OCI-LY1 (cell line): ENCODE measurements at regions not wholly inside any gene's neighbourhood (a gene's known extent, or its start where the extent isn't known, plus 50 kb on each side); places are given as distances from the start of the nearest gene placed in this dataset.

Experiments used
- H2AFZ ChIP-seq: fragments of 200-600 bp; sonication (generic), shearing (Covaris generic); 2 replicates; pipeline ENCODE4 v1.6.0; 2014; ENCODE audit warnings: antibody characterized with exemption, mild to moderate bottlenecking, low read length
- H3F3A ChIP-seq: fragments of 200-600 bp; sonication (generic), shearing (Covaris generic); 2 replicates; pipeline ENCODE4 v1.6.0; 2014; ENCODE audit warnings: mild to moderate bottlenecking, antibody characterized with exemption, low read length, moderate library complexity; ENCODE audit not compliant: insufficient read depth
- H3K27ac ChIP-seq: fragments of 200-600 bp; sonication (generic); 2 replicates; pipeline ENCODE4 v1.5.1; 2014; ENCODE audit warnings: low read length, mixed run types, mild to moderate bottlenecking, low read depth; ENCODE audit not compliant: poor library complexity, severe bottlenecking
- H3K27me3 ChIP-seq: fragments of 200-600 bp; sonication (generic); 2 replicates; pipeline ENCODE4 v1.6.0; 2014; ENCODE audit warnings: antibody characterized with exemption, mild to moderate bottlenecking, low read length, moderate library complexity; ENCODE audit not compliant: insufficient read depth
- H3K36me3 ChIP-seq: fragments of 200-600 bp; sonication (generic); 2 replicates; pipeline ENCODE4 v1.6.1; 2014; ENCODE audit warnings: mild to moderate bottlenecking, antibody characterized with exemption, low read length, moderate library complexity, mixed read lengths; ENCODE audit not compliant: insufficient read depth
- H3K4me1 ChIP-seq: fragments of 200-600 bp; sonication (generic); 2 replicates; pipeline ENCODE4 v1.5.1; 2014; ENCODE audit warnings: mild to moderate bottlenecking, low read length, moderate library complexity; ENCODE audit not compliant: insufficient read depth, severe bottlenecking
- H3K4me2 ChIP-seq: fragments of 200-600 bp; sonication (generic), shearing (Covaris generic); 2 replicates; pipeline ENCODE4 v1.6.1; 2014; ENCODE audit warnings: low read length
- H3K4me3 ChIP-seq: fragments of 200-600 bp; sonication (generic); 2 replicates; pipeline ENCODE4 v1.5.1; 2014; ENCODE audit warnings: low read length, low read depth, mild to moderate bottlenecking, mixed read lengths; ENCODE audit not compliant: poor library complexity, severe bottlenecking
- H3K79me2 ChIP-seq: fragments of 200-600 bp; shearing (Covaris generic); 2 replicates; pipeline ENCODE4 v1.6.1; 2016; ENCODE audit warnings: mixed run types, low read length, mixed read lengths; ENCODE audit not compliant: insufficient read depth
- H3K9ac ChIP-seq: fragments of 200-600 bp; sonication (generic), shearing (Covaris generic); 2 replicates; pipeline ENCODE4 v1.6.1; 2014; ENCODE audit warnings: mild to moderate bottlenecking, low read length, mixed read lengths
- H3K9me2 ChIP-seq: fragments of 200-600 bp; sonication (generic), shearing (Covaris generic); 2 replicates; pipeline ENCODE4 v1.6.1; 2014; ENCODE audit warnings: low read depth, mild to moderate bottlenecking, low read length, mixed read lengths
- H3K9me3 ChIP-seq: fragments of 200-600 bp; shearing (Covaris generic); 2 replicates; pipeline ENCODE4 v1.6.1; 2014; ENCODE audit warnings: low read length, mixed read lengths
- H4K20me1 ChIP-seq: fragments of 200-600 bp; sonication (generic), shearing (Covaris generic); 2 replicates; pipeline ENCODE4 v1.6.0; 2016; ENCODE audit warnings: mild to moderate bottlenecking, low read length; ENCODE audit not compliant: insufficient read depth
- EZH2 ChIP-seq: fragments of 200-600 bp; sonication (generic), shearing (Covaris generic); IDR thresholded peaks from 2 replicates; pipeline ENCODE4 v1.8.0; 2017; ENCODE audit warnings: borderline replicate concordance, mixed run types, mild to moderate bottlenecking, antibody characterized with exemption, low read length, moderate library complexity, mixed read lengths
- TF ChIP-seq, protein P1 (sequence below): fragments of 200-600 bp; sonication (generic), shearing (Covaris generic); IDR thresholded peaks from 2 replicates; pipeline ENCODE4 v1.5.1; 2017; ENCODE audit warnings: mild to moderate bottlenecking, antibody characterized with exemption, low read length, moderate library complexity, mixed read lengths

- Histone ChIP-seq H3K4me1 (no peaks in the 10 kb centered on the region), H3F3A (no peaks in the 10 kb centered on the region), H3K27ac (no peak overlapping the region), H3K4me3 (no peak overlapping the region), H3K4me2 (no peak overlapping the region), H3K9me3 (no peaks in the 10 kb centered on the region), H4K20me1 (no peaks in the 10 kb centered on the region), H2AFZ (no peak overlapping the region), H3K9ac (no peak overlapping the region), H3K27me3 (no peaks in the 10 kb centered on the region), H3K79me2 (no peaks in the 10 kb centered on the region), H3K9me2 (no peaks in the 10 kb centered on the region), H3K36me3 (no peaks in the 10 kb centered on the region)
- TF ChIP-seq, protein P1, sequence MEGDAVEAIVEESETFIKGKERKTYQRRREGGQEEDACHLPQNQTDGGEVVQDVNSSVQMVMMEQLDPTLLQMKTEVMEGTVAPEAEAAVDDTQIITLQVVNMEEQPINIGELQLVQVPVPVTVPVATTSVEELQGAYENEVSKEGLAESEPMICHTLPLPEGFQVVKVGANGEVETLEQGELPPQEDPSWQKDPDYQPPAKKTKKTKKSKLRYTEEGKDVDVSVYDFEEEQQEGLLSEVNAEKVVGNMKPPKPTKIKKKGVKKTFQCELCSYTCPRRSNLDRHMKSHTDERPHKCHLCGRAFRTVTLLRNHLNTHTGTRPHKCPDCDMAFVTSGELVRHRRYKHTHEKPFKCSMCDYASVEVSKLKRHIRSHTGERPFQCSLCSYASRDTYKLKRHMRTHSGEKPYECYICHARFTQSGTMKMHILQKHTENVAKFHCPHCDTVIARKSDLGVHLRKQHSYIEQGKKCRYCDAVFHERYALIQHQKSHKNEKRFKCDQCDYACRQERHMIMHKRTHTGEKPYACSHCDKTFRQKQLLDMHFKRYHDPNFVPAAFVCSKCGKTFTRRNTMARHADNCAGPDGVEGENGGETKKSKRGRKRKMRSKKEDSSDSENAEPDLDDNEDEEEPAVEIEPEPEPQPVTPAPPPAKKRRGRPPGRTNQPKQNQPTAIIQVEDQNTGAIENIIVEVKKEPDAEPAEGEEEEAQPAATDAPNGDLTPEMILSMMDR, result no peak
- no peak for TF ChIP-seq EZH2
Observed at GRCh38 chr3:34377961-34378360, 579.5 kb downstream of the PDCD6IP start.

GRCh38 chr3:34381243-34381642 lies 582.8 kb downstream of the PDCD6IP start:
- Histone ChIP-seq H3K79me2 (no peaks in the 10 kb centered on the region), H3K4me2 (no peak overlapping the region), H3K36me3 (no peaks in the 10 kb centered on the region), H3F3A (no peaks in the 10 kb centered on the region), H3K9me2 (no peaks in the 10 kb centered on the region), H3K9ac (no peak overlapping the region), H3K4me3 (no peak overlapping the region), H3K9me3 (no peaks in the 10 kb centered on the region), H2AFZ (no peak overlapping the region), H4K20me1 (no peaks in the 10 kb centered on the region), H3K27me3 (no peaks in the 10 kb centered on the region), H3K27ac (no peak overlapping the region), H3K4me1 (no peaks in the 10 kb centered on the region)
- TF ChIP-seq, protein P1, result no peak
- TF ChIP-seq EZH2, result no peak

- Histone ChIP-seq H2AFZ (no peak overlapping the region), H3K4me3 (no peak overlapping the region), H3K79me2 (no peaks in the 10 kb centered on the region), H4K20me1 (no peaks in the 10 kb centered on the region), H3F3A (no peaks in the 10 kb centered on the region), H3K9ac (no peak overlapping the region), H3K36me3 (no peaks in the 10 kb centered on the region), H3K4me2 (no peak overlapping the region), H3K9me3 (no peaks in the 10 kb centered on the region), H3K27ac (no peak overlapping the region), H3K27me3 (no peaks in the 10 kb centered on the region), H3K4me1 (no peaks in the 10 kb centered on the region), H3K9me2 (no peaks in the 10 kb centered on the region)
- TF ChIP-seq EZH2, result no peak
- TF ChIP-seq, protein P1, result no peak
Observed at GRCh38 chr3:34382859-34383258, 584.4 kb downstream of the PDCD6IP start.
